VCaP (cell line): ENCODE measurements at regions not wholly inside any gene's neighbourhood (a gene's known extent, or its start where the extent isn't known, plus 50 kb on each side); places are given as distances from the start of the nearest gene placed in this dataset.

Experiments used
- H3K27ac ChIP-seq: fragments of 450-650 bp; 2 replicates; pipeline ENCODE4 v1.5.1; 2017
- CTCF ChIP-seq: fragments of 450-650 bp; conservative IDR thresholded peaks from 2 replicates; pipeline ENCODE4 v1.5.1; 2017; ENCODE audit warnings: mild to moderate bottlenecking, moderate library complexity

GRCh38 chr1:195096051-195096521 lies 1512.2 kb downstream of the KCNT2 start:
- no peak overlapping the region for H3K27ac ChIP-seq
- TF ChIP-seq CTCF: no peak

- no peak overlapping the region for H3K27ac ChIP-seq
- no peak for TF ChIP-seq CTCF
These were observed 1523.0 kb downstream of the KCNT2 start for GRCh38 chr1:195085196-195085595.

DNA sequence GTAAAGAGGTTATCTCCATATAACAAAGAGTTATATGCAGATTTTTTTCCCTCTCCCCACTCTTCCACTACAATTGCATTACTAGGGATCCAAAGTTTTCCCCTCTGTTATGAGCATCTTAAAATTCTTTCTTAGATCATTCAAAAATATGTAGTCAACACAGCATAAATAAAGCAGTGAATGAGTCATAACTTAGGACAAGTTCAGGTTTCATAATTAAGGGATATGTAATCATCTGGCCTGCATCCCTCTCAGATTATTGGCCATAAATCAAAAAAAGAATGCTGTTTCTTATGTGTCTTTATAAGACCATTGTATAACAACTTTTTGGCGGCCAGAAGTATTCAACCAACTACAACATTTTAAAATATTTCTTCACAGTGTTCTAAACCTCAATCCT lies 1526.1 kb downstream of the KCNT2 start:
- H3K27ac ChIP-seq: no peak overlapping the region
- no peak for TF ChIP-seq CTCF

- no peak overlapping the region for H3K27ac ChIP-seq
- TF ChIP-seq CTCF: no peak
These were observed 1531.6 kb downstream of the KCNT2 start for GRCh38 chr1:195076682-195077081.

DNA sequence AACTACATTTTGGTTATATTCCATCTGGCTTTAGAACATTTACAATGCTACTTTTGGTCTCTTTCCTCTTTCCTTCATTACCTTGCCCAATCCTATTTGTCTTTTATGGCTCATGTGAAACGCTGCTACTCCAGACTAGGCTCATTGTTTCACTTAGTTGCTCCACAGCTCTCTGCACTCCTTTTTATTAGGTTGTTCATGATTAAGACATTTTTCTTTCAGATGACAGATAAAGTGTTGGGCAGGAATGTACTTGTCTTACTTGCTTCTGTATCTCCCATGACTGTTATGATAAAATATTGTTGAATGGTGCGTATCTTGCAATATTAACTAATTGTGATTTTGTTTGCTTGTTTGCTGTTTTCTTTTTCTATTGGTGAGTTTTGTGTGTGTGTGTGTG lies 1532.3 kb downstream of the KCNT2 start:
- H3K27ac ChIP-seq: no peak overlapping the region
- TF ChIP-seq CTCF: no peak

GRCh38 chr1:195071461-195071860 lies 1536.8 kb downstream of the KCNT2 start:
- no peak for TF ChIP-seq CTCF
- no peak overlapping the region for H3K27ac ChIP-seq

GRCh38 chr1:195065437-195065836 lies 1542.8 kb downstream of the KCNT2 start:
- H3K27ac ChIP-seq: no peak overlapping the region
- TF ChIP-seq CTCF: no peak

DNA sequence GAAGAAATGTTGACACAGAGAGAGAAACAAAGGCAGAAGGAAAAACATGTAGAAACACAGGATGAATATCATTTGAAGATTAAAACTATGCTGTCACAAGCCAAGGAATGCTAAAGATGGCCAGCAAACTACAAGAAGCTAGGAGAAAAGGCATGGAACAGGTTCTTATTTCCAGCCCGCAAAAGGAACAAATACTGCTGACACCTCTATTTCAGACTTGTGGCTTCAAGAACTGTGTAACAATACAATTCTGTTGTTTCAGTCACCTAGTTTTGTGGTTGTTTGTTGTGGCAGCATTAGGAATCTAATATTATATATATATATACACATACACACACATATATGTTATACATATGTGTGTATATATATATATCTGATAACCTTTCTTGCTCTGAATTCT lies 1543.9 kb downstream of the KCNT2 start:
- no peak overlapping the region for H3K27ac ChIP-seq
- TF ChIP-seq CTCF: no peak
